Progenitor cell of endocrine pancreas (in vitro differentiated cells): ENCODE measurements at regions not wholly inside any gene's neighbourhood (a gene's known extent, or its start where the extent isn't known, plus 50 kb on each side); places are given as distances from the start of the nearest gene placed in this dataset.

Source experiments
- DNase-seq: peaks from one replicate; pipeline ENCODE4 v3.0.0; 2021; ENCODE audit warnings: low spot score; ENCODE audit not compliant: unreplicated experiment
- H3K27ac Mint-ChIP-seq: 2 replicates; pipeline ENCODE4 v1.8.0; 2021; ENCODE audit warnings: mild to moderate bottlenecking, moderate library complexity, mixed read lengths
- H3K27me3 Mint-ChIP-seq: 2 replicates; pipeline ENCODE4 v1.8.0; 2021; ENCODE audit warnings: mixed read lengths
- H3K36me3 Mint-ChIP-seq: 2 replicates; pipeline ENCODE4 v1.8.0; 2022; ENCODE audit warnings: mixed read lengths; ENCODE audit not compliant: insufficient read depth
- H3K4me1 Mint-ChIP-seq: 2 replicates; pipeline ENCODE4 v1.8.0; 2021; ENCODE audit warnings: low read depth, mixed read lengths
- H3K4me3 Mint-ChIP-seq: 2 replicates; pipeline ENCODE4 v1.8.0; 2021; ENCODE audit warnings: low read depth, mild to moderate bottlenecking, moderate library complexity, mixed read lengths
- H3K9me3 Mint-ChIP-seq: 2 replicates; pipeline ENCODE4 v1.8.0; 2021; ENCODE audit warnings: low read depth, mixed read lengths
- TF ChIP-seq, protein P1 (sequence below): fragments of 200-600 bp; sonication (generic); IDR thresholded peaks from one replicate; pipeline ENCODE4 v1.5.0; 2021; ENCODE audit warnings: antibody characterized with exemption, mild to moderate bottlenecking; ENCODE audit not compliant: unreplicated experiment

- TF ChIP-seq, protein P1, sequence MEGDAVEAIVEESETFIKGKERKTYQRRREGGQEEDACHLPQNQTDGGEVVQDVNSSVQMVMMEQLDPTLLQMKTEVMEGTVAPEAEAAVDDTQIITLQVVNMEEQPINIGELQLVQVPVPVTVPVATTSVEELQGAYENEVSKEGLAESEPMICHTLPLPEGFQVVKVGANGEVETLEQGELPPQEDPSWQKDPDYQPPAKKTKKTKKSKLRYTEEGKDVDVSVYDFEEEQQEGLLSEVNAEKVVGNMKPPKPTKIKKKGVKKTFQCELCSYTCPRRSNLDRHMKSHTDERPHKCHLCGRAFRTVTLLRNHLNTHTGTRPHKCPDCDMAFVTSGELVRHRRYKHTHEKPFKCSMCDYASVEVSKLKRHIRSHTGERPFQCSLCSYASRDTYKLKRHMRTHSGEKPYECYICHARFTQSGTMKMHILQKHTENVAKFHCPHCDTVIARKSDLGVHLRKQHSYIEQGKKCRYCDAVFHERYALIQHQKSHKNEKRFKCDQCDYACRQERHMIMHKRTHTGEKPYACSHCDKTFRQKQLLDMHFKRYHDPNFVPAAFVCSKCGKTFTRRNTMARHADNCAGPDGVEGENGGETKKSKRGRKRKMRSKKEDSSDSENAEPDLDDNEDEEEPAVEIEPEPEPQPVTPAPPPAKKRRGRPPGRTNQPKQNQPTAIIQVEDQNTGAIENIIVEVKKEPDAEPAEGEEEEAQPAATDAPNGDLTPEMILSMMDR = no peak
- no peaks in the 10 kb centered on the region for H3K9me3 Mint-ChIP-seq
- no peaks in the 10 kb centered on the region for H3K27me3 Mint-ChIP-seq
- DNase-seq = no peak
- H3K4me1 Mint-ChIP-seq = no peaks in the 10 kb centered on the region
- H3K4me3 Mint-ChIP-seq = no peak overlapping the region
- H3K36me3 Mint-ChIP-seq = no peaks in the 10 kb centered on the region
- H3K27ac Mint-ChIP-seq = no peak overlapping the region
Observed at GRCh38 chr18:29218091-29218490, 1041.2 kb upstream of the CDH2 start.

DNA sequence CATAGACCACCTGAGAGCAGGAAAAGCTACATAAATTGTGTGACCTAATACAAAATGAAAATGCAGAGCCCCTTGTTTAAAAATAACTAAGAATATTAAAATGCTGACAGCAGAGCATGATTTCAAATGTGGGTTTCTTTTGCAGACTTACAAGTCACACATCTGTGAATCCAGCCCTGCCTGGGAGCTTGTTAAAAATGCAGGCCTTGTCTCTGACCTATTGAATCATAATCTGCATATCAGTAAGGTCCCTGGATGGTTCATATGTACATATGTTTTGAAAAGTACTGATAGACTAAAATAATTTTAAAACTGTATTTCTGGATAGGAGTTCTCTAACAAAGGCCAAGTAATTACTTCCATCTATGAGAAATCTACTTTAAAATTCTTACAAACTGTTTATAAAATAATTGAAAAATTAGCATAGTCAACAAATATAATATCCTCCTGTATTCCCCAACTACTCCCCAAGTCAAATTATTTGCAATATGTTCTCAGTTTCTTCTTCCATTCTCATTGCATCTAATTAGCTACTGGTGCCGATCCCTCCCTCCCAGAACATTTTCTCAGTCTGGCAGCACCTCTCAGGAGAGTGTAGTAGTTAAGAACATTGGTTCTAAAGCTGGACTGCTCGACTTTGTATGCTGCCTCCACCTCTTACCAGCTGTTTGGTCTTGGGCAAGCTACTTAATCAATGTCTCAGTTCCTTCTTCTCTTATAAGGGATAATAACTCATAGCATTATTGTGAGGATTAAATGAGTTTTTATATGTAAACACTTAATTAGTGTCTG is 1040.4 kb upstream of the CDH2 start:
- Mint-ChIP-seq H3K4me1 (no peaks in the 10 kb centered on the region), H3K4me3 (no peak overlapping the region), H3K27ac (no peak overlapping the region), H3K27me3 (no peaks in the 10 kb centered on the region), H3K36me3 (no peaks in the 10 kb centered on the region), H3K9me3 (no peaks in the 10 kb centered on the region)
- TF ChIP-seq, protein P1 = no peak
- no peak for DNase-seq

DNA sequence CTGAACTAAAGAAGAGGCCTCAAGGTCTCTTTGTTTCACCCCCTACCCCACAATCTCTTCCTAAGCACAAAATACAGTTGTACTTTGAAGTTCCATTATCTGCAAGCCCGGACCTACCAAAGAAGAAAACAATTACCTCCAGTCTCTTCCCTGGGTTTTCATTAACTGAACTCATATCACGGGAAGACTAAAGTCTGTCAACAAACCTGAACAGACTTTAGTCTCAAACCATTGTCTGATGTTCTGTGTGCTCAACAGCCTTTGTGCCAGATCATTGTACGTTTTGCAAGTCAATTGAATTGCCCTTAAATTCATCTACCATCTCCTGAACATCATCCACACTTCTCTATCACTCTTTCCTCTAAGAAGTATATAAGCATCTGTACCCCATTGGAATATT is 1021.9 kb upstream of the CDH2 start:
- DNase-seq = no peak

GRCh38 chr18:29196307-29196706 is 1019.4 kb upstream of the CDH2 start:
- H3K4me1 Mint-ChIP-seq = no peaks in the 10 kb centered on the region
- H3K4me3 Mint-ChIP-seq = no peak overlapping the region

More for the DNA sequence above, 1021.9 kb upstream of the CDH2 start:
- Mint-ChIP-seq H3K27ac (no peak overlapping the region), H3K4me3 (no peak overlapping the region), H3K36me3 (peaks cover 3% of the 10 kb centered on the region), H3K27me3 (no peaks in the 10 kb centered on the region), H3K4me1 (no peaks in the 10 kb centered on the region), H3K9me3 (peaks cover 10% of the 10 kb centered on the region)
- TF ChIP-seq, protein P1 = no peak

DNA sequence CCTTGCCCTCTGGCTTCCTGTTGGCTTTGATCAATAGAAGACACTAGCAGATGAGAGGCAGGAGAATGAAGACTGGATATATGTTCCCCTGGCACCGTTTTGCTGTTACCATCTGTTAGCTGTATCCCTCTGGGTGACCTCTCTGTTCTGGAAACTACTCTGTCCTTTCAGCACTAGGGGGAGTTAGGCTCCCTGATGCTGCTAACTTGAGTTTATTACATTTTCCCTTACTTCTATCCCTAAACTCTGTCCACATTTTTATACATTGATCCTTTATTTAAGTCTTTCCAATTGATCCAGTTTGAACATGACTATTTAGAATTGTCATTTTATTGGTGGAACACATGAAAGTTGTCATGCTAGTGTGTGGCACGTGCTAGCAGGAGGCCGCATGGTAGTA is 1014.3 kb upstream of the CDH2 start:
- Mint-ChIP-seq H3K27me3 (no peaks in the 10 kb centered on the region), H3K4me1 (no peaks in the 10 kb centered on the region)
- DNase-seq = no peak

More at GRCh38 chr18:29196307-29196706, 1019.4 kb upstream of the CDH2 start:
- H3K9me3 Mint-ChIP-seq = peaks cover 10% of the 10 kb centered on the region
- TF ChIP-seq, protein P1 = no peak
- peaks cover 3% of the 10 kb centered on the region for H3K36me3 Mint-ChIP-seq
- no peaks in the 10 kb centered on the region for H3K27me3 Mint-ChIP-seq
- DNase-seq = no peak
- H3K27ac Mint-ChIP-seq = no peak overlapping the region

More for the DNA sequence above, 1014.3 kb upstream of the CDH2 start:
- H3K36me3 Mint-ChIP-seq = no peaks in the 10 kb centered on the region
- H3K9me3 Mint-ChIP-seq = no peaks in the 10 kb centered on the region
- H3K4me3 Mint-ChIP-seq = no peak overlapping the region
- H3K27ac Mint-ChIP-seq = no peak overlapping the region
- TF ChIP-seq, protein P1 = peak; percentile 34
